IMR-90 (cell line): ENCODE measurements at regions not wholly inside any gene's neighbourhood (a gene's known extent, or its start where the extent isn't known, plus 50 kb on each side); places are given as distances from the start of the nearest gene placed in this dataset.

ENCODE experiments used
- ATAC-seq: fragments of 200-7000 bp; cut with Tn5 transposase; 2 replicates; pipeline ENCODE4 v1.9.1; 2020; ENCODE audit warnings: low read depth, mild to moderate bottlenecking, moderate library complexity
- BruUV-seq: library from RNA; stranded (reverse); fragments of 400-500 nt; replicated peaks from 2 replicates; lab custom pipeline; 2021; lab: Mats Ljungman, UMichigan
- CTCF ChIA-PET: fragments of 300-600 bp; formaldehyde crosslinking; extraction: SDS; loops from one replicate; lab custom pipeline; 2021; ENCODE audit warnings: antibody characterized with exemption; lab: Yijun Ruan, JAX
- POLR2A ChIA-PET: fragments of 300-600 bp; sonication (Branson Sonifier 250); formaldehyde crosslinking; loops from one replicate; lab custom pipeline; 2022; ENCODE audit warnings: antibody characterized with exemption; ENCODE audit not compliant: unreplicated experiment; lab: Charles Lee
- DNase-seq: peaks from one replicate; pipeline ENCODE4 v3.0.0; 2013
- H2AFZ ChIP-seq: replicated peaks from 2 replicates; pipeline ENCODE3; 2013; ENCODE audit warnings: low read length, mild to moderate bottlenecking; ENCODE audit not compliant: poor library complexity
- H2AK5ac ChIP-seq: 2 replicates; pipeline ENCODE4 v1.6.1; 2013; ENCODE audit warnings: low read depth, low read length, inconsistent platforms
- H2AK9ac ChIP-seq: replicated peaks from 2 replicates; pipeline ENCODE3; 2013; ENCODE audit warnings: mild to moderate bottlenecking, low read depth, low read length, moderate library complexity; ENCODE audit not compliant: poor library complexity
- H2BK120ac ChIP-seq: 2 replicates; pipeline ENCODE4 v1.6.1; 2013; ENCODE audit warnings: low read depth, low read length, inconsistent platforms
- H2BK15ac ChIP-seq: 3 replicates; pipeline ENCODE4 v1.6.1; 2013; ENCODE audit warnings: low read depth, low read length, inconsistent platforms
- H2BK20ac ChIP-seq: 2 replicates; pipeline ENCODE4 v1.6.1; 2013; ENCODE audit warnings: low read depth, mild to moderate bottlenecking, inconsistent platforms, low read length, moderate library complexity
- H2BK5ac ChIP-seq: 2 replicates; pipeline ENCODE4 v1.6.1; 2013; ENCODE audit warnings: mild to moderate bottlenecking, low read depth, low read length, inconsistent platforms; ENCODE audit not compliant: poor library complexity, severe bottlenecking
- H3K14ac ChIP-seq: replicated peaks from 2 replicates; pipeline ENCODE4 v1.6.1; 2013; ENCODE audit warnings: low read depth, low read length, inconsistent platforms
- H3K18ac ChIP-seq: 2 replicates; pipeline ENCODE4 v1.6.1; 2013; ENCODE audit warnings: low read depth, low read length, control low read depth
- H3K23ac ChIP-seq: 2 replicates; pipeline ENCODE4 v1.6.1; 2013; ENCODE audit warnings: low read depth, low read length, inconsistent platforms
- H3K27ac ChIP-seq: 2 replicates; pipeline ENCODE4 v1.5.1; 2013; ENCODE audit warnings: mild to moderate bottlenecking, control low read depth, low read length; ENCODE audit not compliant: insufficient read depth
- H3K27me3 ChIP-seq: 2 replicates; pipeline ENCODE4 v1.6.1; 2013; ENCODE audit warnings: low read length; ENCODE audit not compliant: control insufficient read depth, insufficient read depth
- H3K36me3 ChIP-seq: 2 replicates; pipeline ENCODE4 v1.6.1; 2013; ENCODE audit warnings: low read length, mixed read lengths; ENCODE audit not compliant: control insufficient read depth, insufficient read depth
- H3K4ac ChIP-seq: 2 replicates; pipeline ENCODE4 v1.6.1; 2013; ENCODE audit warnings: low read depth, low read length, inconsistent platforms
- H3K4me1 ChIP-seq: 2 replicates; pipeline ENCODE4 v1.6.1; 2013; ENCODE audit warnings: low read length, mixed read lengths; ENCODE audit not compliant: control insufficient read depth, insufficient read depth
- H3K4me2 ChIP-seq: 2 replicates; pipeline ENCODE4 v1.6.1; 2013; ENCODE audit warnings: low read depth, mild to moderate bottlenecking, control low read depth, low read length, moderate library complexity
- H3K4me3 ChIP-seq: 2 replicates; pipeline ENCODE4 v1.5.1; 2013; ENCODE audit warnings: low read depth, mild to moderate bottlenecking, control low read depth, low read length, moderate library complexity; ENCODE audit not compliant: insufficient read depth
- H3K56ac ChIP-seq: 2 replicates; pipeline ENCODE4 v1.6.1; 2013; ENCODE audit warnings: low read length, inconsistent platforms; ENCODE audit not compliant: insufficient read depth; ENCODE audit errors: extremely low read depth
- H3K79me1 ChIP-seq, 2 experiments: 2 replicates each; pipeline ENCODE4 v1.6.1; 2013; ENCODE audit warnings: low read length in 2 of 2, inconsistent platforms in 1 of 2, low read depth in 1 of 2
- H3K9ac ChIP-seq: 2 replicates; pipeline ENCODE4 v1.6.1; 2013; ENCODE audit warnings: low read depth, low read length, control low read depth
- H3K9me1 ChIP-seq: 2 replicates; pipeline ENCODE4 v1.6.1; 2013; ENCODE audit warnings: low read length, inconsistent platforms; ENCODE audit not compliant: insufficient read depth
- H3K9me3 ChIP-seq: 2 replicates; pipeline ENCODE4 v1.6.1; 2013; ENCODE audit warnings: low read length; ENCODE audit not compliant: control insufficient read depth, insufficient read depth
- H4K20me1 ChIP-seq: 2 replicates; pipeline ENCODE4 v1.6.1; 2013; ENCODE audit warnings: low read length, inconsistent platforms; ENCODE audit not compliant: insufficient read depth
- H4K5ac ChIP-seq: 2 replicates; pipeline ENCODE4 v1.6.1; 2013; ENCODE audit warnings: mild to moderate bottlenecking, low read depth, low read length, control low read depth
- H4K8ac ChIP-seq, 2 experiments: 2 replicates each; pipeline ENCODE4 v1.6.1; 2013; ENCODE audit warnings: low read depth in 2 of 2, low read length in 2 of 2, control low read depth in 1 of 2, inconsistent platforms in 1 of 2
- H4K91ac ChIP-seq: 2 replicates; pipeline ENCODE4 v1.6.1; 2013; ENCODE audit warnings: low read depth, low read length, inconsistent platforms; ENCODE audit not compliant: insufficient read depth
- CEBPB ChIP-seq: IDR thresholded peaks from 2 replicates; pipeline ENCODE4 v1.6.1; 2012; ENCODE audit warnings: low read depth, low read length, improper control_type of control experiment
- CHD1 ChIP-seq: IDR thresholded peaks from 2 replicates; pipeline ENCODE4 v1.6.1; 2012; ENCODE audit warnings: low read depth, low read length, improper control_type of control experiment
- FOS ChIP-seq: fragments of 150-350 bp; IDR thresholded peaks from 2 replicates; pipeline ENCODE4 v1.6.1; 2016; ENCODE audit warnings: low read depth, low read length
- MAFK ChIP-seq: IDR thresholded peaks from 2 replicates; pipeline ENCODE4 v1.6.1; 2012; ENCODE audit warnings: low read depth, low read length, improper control_type of control experiment
- MXI1 ChIP-seq: IDR thresholded peaks from 2 replicates; pipeline ENCODE4 v1.6.1; 2012; ENCODE audit warnings: low read depth, mild to moderate bottlenecking, low read length, moderate library complexity, borderline replicate concordance
- NFE2L2 ChIP-seq: fragments of 150-350 bp; IDR thresholded peaks from 2 replicates; pipeline ENCODE4 v1.6.1; 2016; ENCODE audit warnings: low read depth, mild to moderate bottlenecking, low read length
- POLR2A ChIP-seq: IDR thresholded peaks from 2 replicates; pipeline ENCODE4 v1.6.1; 2012; ENCODE audit warnings: mild to moderate bottlenecking, low read depth, low read length
- RAD21 ChIP-seq: IDR thresholded peaks from 2 replicates; pipeline ENCODE4 v1.6.1; 2012; ENCODE audit warnings: low read length, improper control_type of control experiment
- RCOR1 ChIP-seq: IDR thresholded peaks from 2 replicates; pipeline ENCODE4 v1.6.1; 2012; ENCODE audit warnings: mild to moderate bottlenecking, low read length, improper control_type of control experiment; ENCODE audit not compliant: insufficient replicate concordance
- WGBS, 2 experiments: methylation state at CpG; one replicate each; pipeline versions ENCODE4 v1.1.5 to v1.1.7; 2013; ENCODE audit warnings: missing lambda C conversion rate in 2 of 2; ENCODE audit not compliant: insufficient read length in 1 of 2; ENCODE audit errors: extremely low coverage in 2 of 2; 5-methylcytosine and 5-hydroxymethylcytosine counted together
- dilution Hi-C: fragments of 300-500 bp; cut with HindIII; formaldehyde crosslinking; loops from one replicate; pipeline ENCODE4 v1.14.3; 2018; ENCODE audit warnings: low sequenced_read_pairs; ENCODE audit not compliant: unreplicated experiment
- in situ Hi-C: fragments of 300-500 bp; cut with MboI; formaldehyde crosslinking; loops from 3 replicates; pipeline ENCODE4 v1.14.3; 2019; ENCODE audit warnings: low sequenced_read_pairs, inconsistent platforms, mixed read lengths
- intact Hi-C: fragments of 100-400 bp; cut with micrococcal nuclease; formaldehyde crosslinking; loops from 2 replicates; pipeline ENCODE4 v1.10.0; 2022
- TF ChIP-seq, protein P1 (sequence below): conservative IDR thresholded peaks from 2 replicates; pipeline ENCODE4 v1.5.1; 2012; ENCODE audit warnings: mild to moderate bottlenecking, low read depth, low read length, improper control_type of control experiment

GRCh38 chr5:56467176-56467717, 234.1 kb upstream of the ANKRD55 start:
- Histone ChIP-seq H3K9me3 (no peaks in the 10 kb centered on the region), H3K4ac (peak overlapping the region; percentile 35; the same call in 1 of the 2 replicates), H4K91ac (peak overlapping the region; percentile 43), H2BK120ac (no peak overlapping the region), H4K20me1 (no peaks in the 10 kb centered on the region), H3K56ac (no peak overlapping the region), H2AK9ac (no peak overlapping the region), H2BK15ac (no peak overlapping the region; the same call in 2 of the 3 replicates), H4K8ac (no peak overlapping the region; a peak in 1 of 4 replicates), H2BK5ac (no peak overlapping the region), H3K36me3 (no peaks in the 10 kb centered on the region), H3K27ac (no peak overlapping the region), H2AK5ac (peak overlapping the region; percentile 4; the same call in 1 of the 2 replicates), H4K5ac (no peak overlapping the region), H3K4me3 (no peak overlapping the region), H3K18ac (no peak overlapping the region), H3K4me2 (no peak overlapping the region), H2BK20ac (0 out of 2 replicates have a peak overlapping the region, but pooled peaks have one; percentile 9), H2AFZ (no peak overlapping the region), H3K9me1 (peaks cover 19% of the 10 kb centered on the region), H3K79me1 (no peaks in the 10 kb centered on the region), H3K4me1 (peaks cover 21% of the 10 kb centered on the region), H3K14ac (no peak overlapping the region; the same call in 1 of the 2 replicates), H3K27me3 (no peaks in the 10 kb centered on the region), H3K23ac (no peak overlapping the region), H3K9ac (no peak overlapping the region)
- CTCF ChIA-PET: interaction anchor here (0.5 kb wide), 1 partner anchor 77 kb away, joined by 5 read pairs; no protein-coding TSS in a partner anchor
- ATAC-seq (no peak), DNase-seq (no peak)
- no peak for TF ChIP-seq CEBPB
- no peak for TF ChIP-seq FOS
- no peak for TF ChIP-seq MXI1
- TF ChIP-seq RAD21: no peak
- TF ChIP-seq POLR2A: no peak
- TF ChIP-seq MAFK: no peak
- TF ChIP-seq RCOR1: no peak
- TF ChIP-seq, protein P1, sequence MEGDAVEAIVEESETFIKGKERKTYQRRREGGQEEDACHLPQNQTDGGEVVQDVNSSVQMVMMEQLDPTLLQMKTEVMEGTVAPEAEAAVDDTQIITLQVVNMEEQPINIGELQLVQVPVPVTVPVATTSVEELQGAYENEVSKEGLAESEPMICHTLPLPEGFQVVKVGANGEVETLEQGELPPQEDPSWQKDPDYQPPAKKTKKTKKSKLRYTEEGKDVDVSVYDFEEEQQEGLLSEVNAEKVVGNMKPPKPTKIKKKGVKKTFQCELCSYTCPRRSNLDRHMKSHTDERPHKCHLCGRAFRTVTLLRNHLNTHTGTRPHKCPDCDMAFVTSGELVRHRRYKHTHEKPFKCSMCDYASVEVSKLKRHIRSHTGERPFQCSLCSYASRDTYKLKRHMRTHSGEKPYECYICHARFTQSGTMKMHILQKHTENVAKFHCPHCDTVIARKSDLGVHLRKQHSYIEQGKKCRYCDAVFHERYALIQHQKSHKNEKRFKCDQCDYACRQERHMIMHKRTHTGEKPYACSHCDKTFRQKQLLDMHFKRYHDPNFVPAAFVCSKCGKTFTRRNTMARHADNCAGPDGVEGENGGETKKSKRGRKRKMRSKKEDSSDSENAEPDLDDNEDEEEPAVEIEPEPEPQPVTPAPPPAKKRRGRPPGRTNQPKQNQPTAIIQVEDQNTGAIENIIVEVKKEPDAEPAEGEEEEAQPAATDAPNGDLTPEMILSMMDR: no peak
- no peak for TF ChIP-seq NFE2L2
- TF ChIP-seq CHD1: no peak
- no CpG with 5 or more reads among the region's 5 CpGs for WGBS, 2 experiments
- BruUV-seq: no TSS peak
- POLR2A ChIA-PET: no interaction called here
- dilution Hi-C loops (no loop called here), intact Hi-C loops (no loop called here), in situ Hi-C loops (no loop called here)
